HG03159 (cell line): ENCODE measurements at regions not wholly inside any gene's neighbourhood (a gene's known extent, or its start where the extent isn't known, plus 50 kb on each side); places are given as distances from the start of the nearest gene placed in this dataset.
"Not testable (repeated sequence)": the region's sequence is repeated elsewhere in the genome, so short reads cannot be mapped to it uniquely, and the experiment has no call there.

Source experiments
- ATAC-seq: cut with Tn5 transposase; IDR thresholded peaks from one replicate; pipeline ENCODE4 v1.9.1; 2021; ENCODE audit warnings: mild to moderate bottlenecking, moderate library complexity; ENCODE audit not compliant: unreplicated experiment

- ATAC-seq: not testable (repeated sequence)
Measured at GRCh38 chr9:91019871-91020270, 218.3 kb downstream of the SYK start.

GRCh38 chr9:91021656-91022055 is 220.0 kb downstream of the SYK start:
- ATAC-seq: not testable (repeated sequence)

- no peak for ATAC-seq
Measured at GRCh38 chr9:91023741-91024140, 222.1 kb downstream of the SYK start.

GRCh38 chr9:91024841-91025240 is 223.2 kb downstream of the SYK start:
- ATAC-seq: no peak

GRCh38 chr9:91025856-91026255 is 224.2 kb downstream of the SYK start:
- ATAC-seq: no peak

- no peak for ATAC-seq
Measured at GRCh38 chr9:91026266-91026665, 224.6 kb downstream of the SYK start.

- ATAC-seq: no peak
Measured at GRCh38 chr9:91027005-91027404, 225.4 kb downstream of the SYK start.

GRCh38 chr9:91028166-91028827 is 226.7 kb downstream of the SYK start:
- no peak for ATAC-seq

GRCh38 chr9:91029650-91030361 is 228.2 kb downstream of the SYK start:
- ATAC-seq: no peak

- ATAC-seq: no peak
Measured at GRCh38 chr9:91032121-91032531, 230.5 kb downstream of the SYK start.

- no peak for ATAC-seq
Measured at GRCh38 chr9:91033270-91033669, 231.7 kb downstream of the SYK start.

GRCh38 chr9:91033797-91034196 is 232.2 kb downstream of the SYK start:
- ATAC-seq: no peak

- no peak for ATAC-seq
Measured at GRCh38 chr9:91034521-91034920, 232.9 kb downstream of the SYK start.

GRCh38 chr9:91034976-91035824 is 233.6 kb downstream of the SYK start:
- ATAC-seq: no peak

- no peak for ATAC-seq
Measured at GRCh38 chr9:91035825-91036208, 234.2 kb downstream of the SYK start.

- ATAC-seq: no peak
Measured at GRCh38 chr9:91036356-91036755, 234.7 kb downstream of the SYK start.

GRCh38 chr9:91036826-91037510 is 235.3 kb downstream of the SYK start:
- ATAC-seq: no peak

GRCh38 chr9:91037511-91038482 is 236.2 kb downstream of the SYK start:
- no peak for ATAC-seq

GRCh38 chr9:91038483-91039124 is 237.0 kb downstream of the SYK start:
- no peak for ATAC-seq
